WTC11 (cell line): ENCODE measurements at regions not wholly inside any gene's neighbourhood (a gene's known extent, or its start where the extent isn't known, plus 50 kb on each side); places are given as distances from the start of the nearest gene placed in this dataset.

Source experiments
- ATAC-seq: fragments of 200-7000 bp; cut with Tn5 transposase; 2 replicates; pipeline ENCODE4 v1.10.0; 2021; ENCODE audit warnings: mild to moderate bottlenecking, moderate library complexity
- CTCF ChIA-PET: fragments of 300-600 bp; sonication (Branson Sonifier 250); formaldehyde crosslinking; loops from one replicate; lab custom pipeline; 2021; ENCODE audit warnings: antibody characterized with exemption; lab: Charles Lee
- POLR2A ChIA-PET: fragments of 350-600 bp; sonication (Branson Sonifier 250); formaldehyde crosslinking; loops from one replicate; lab custom pipeline; 2021; ENCODE audit warnings: antibody characterized with exemption; lab: Charles Lee
- DNase-seq: peaks from one replicate; pipeline ENCODE4 v3.0.0; 2021; ENCODE audit warnings: low spot score
- H3K27ac Mint-ChIP-seq: 2 replicates; pipeline ENCODE4 v1.8.0; 2021; ENCODE audit warnings: mixed read lengths
- H3K27me3 Mint-ChIP-seq: 2 replicates; pipeline ENCODE4 v1.8.0; 2021; ENCODE audit warnings: low read depth, mild to moderate bottlenecking, moderate library complexity, mixed read lengths
- H3K36me3 Mint-ChIP-seq: 2 replicates; pipeline ENCODE4 v1.8.0; 2021; ENCODE audit warnings: mixed read lengths
- H3K4me1 Mint-ChIP-seq: 2 replicates; pipeline ENCODE4 v1.8.0; 2022; ENCODE audit warnings: mixed read lengths
- H3K4me3 Mint-ChIP-seq: 2 replicates; pipeline ENCODE4 v1.8.0; 2021; ENCODE audit warnings: mild to moderate bottlenecking, moderate library complexity, mixed read lengths
- H3K9me3 Mint-ChIP-seq: 2 replicates; pipeline ENCODE4 v1.8.0; 2021; ENCODE audit warnings: mixed read lengths
- E2F4 ChIP-seq: sonication (generic); formaldehyde crosslinking; IDR thresholded peaks from 2 replicates; pipeline ENCODE4 v1.8.1; 2022; ENCODE audit warnings: low read depth, mild to moderate bottlenecking, moderate library complexity, missing genetic modification reagents, borderline replicate concordance
- ELF4 ChIP-seq: sonication (generic); formaldehyde crosslinking; IDR thresholded peaks from 2 replicates; pipeline ENCODE4 v1.8.1; 2022; ENCODE audit warnings: low read depth, mild to moderate bottlenecking, moderate library complexity, missing genetic modification reagents
- ERG ChIP-seq: fragments of 250-450 bp; sonication (Bioruptor Pico); IDR thresholded peaks from 2 replicates; pipeline ENCODE4 v1.8.0; 2021; ENCODE audit warnings: mild to moderate bottlenecking
- ETV6 ChIP-seq: sonication (generic); formaldehyde crosslinking; IDR thresholded peaks from 2 replicates; pipeline ENCODE4 v1.8.1; 2022; ENCODE audit warnings: mild to moderate bottlenecking, missing genetic modification reagents
- FOXJ3 ChIP-seq: sonication (generic); formaldehyde crosslinking; IDR thresholded peaks from 2 replicates; pipeline ENCODE4 v1.9.0; 2021; ENCODE audit warnings: missing genetic modification reagents, mild to moderate bottlenecking, borderline replicate concordance
- GRHL2 ChIP-seq: fragments of 250-450 bp; sonication (Bioruptor Pico); IDR thresholded peaks from 2 replicates; pipeline ENCODE4 v1.8.0; 2022; ENCODE audit warnings: mild to moderate bottlenecking, moderate library complexity; ENCODE audit not compliant: insufficient replicate concordance, severe bottlenecking
- PRRX2 ChIP-seq: fragments of 250-450 bp; sonication (Bioruptor Pico); IDR thresholded peaks from 2 replicates; pipeline ENCODE4 v1.8.0; 2021; ENCODE audit warnings: mild to moderate bottlenecking
- RELA ChIP-seq: sonication (generic); formaldehyde crosslinking; IDR thresholded peaks from 2 replicates; pipeline ENCODE4 v1.8.1; 2022; ENCODE audit warnings: missing genetic modification reagents, mild to moderate bottlenecking, borderline replicate concordance
- RORB ChIP-seq: fragments of 250-450 bp; sonication (Bioruptor Pico); IDR thresholded peaks from 2 replicates; pipeline ENCODE4 v1.9.0; 2021; ENCODE audit warnings: mild to moderate bottlenecking
- SMAD3 ChIP-seq: sonication (generic); formaldehyde crosslinking; IDR thresholded peaks from 2 replicates; pipeline ENCODE4 v1.8.0; 2022; ENCODE audit warnings: missing genetic modification reagents, mild to moderate bottlenecking, borderline replicate concordance
- SOX15 ChIP-seq: fragments of 250-450 bp; sonication (Bioruptor Pico); IDR thresholded peaks from 2 replicates; pipeline ENCODE4 v1.9.0; 2021; ENCODE audit warnings: mild to moderate bottlenecking
- TEAD1 ChIP-seq: sonication (generic); formaldehyde crosslinking; IDR thresholded peaks from 2 replicates; pipeline ENCODE4 v1.8.0; 2022; ENCODE audit warnings: mild to moderate bottlenecking, missing genetic modification reagents
- ZBTB21 ChIP-seq: sonication (generic); formaldehyde crosslinking; IDR thresholded peaks from 2 replicates; pipeline ENCODE4 v1.8.1; 2023; ENCODE audit warnings: mild to moderate bottlenecking, missing genetic modification reagents, borderline replicate concordance
- ZNF219 ChIP-seq: sonication (generic); formaldehyde crosslinking; IDR thresholded peaks from 2 replicates; pipeline ENCODE4 v1.8.0; 2023; ENCODE audit warnings: missing genetic modification reagents, mild to moderate bottlenecking, borderline replicate concordance
- ZNF512 ChIP-seq: sonication (generic); formaldehyde crosslinking; IDR thresholded peaks from 2 replicates; pipeline ENCODE4 v1.8.1; 2022; ENCODE audit warnings: missing genetic modification reagents, borderline replicate concordance
- TF ChIP-seq, protein P1 (sequence below): fragments of 250-450 bp; sonication (Bioruptor Pico); IDR thresholded peaks from 2 replicates; pipeline ENCODE4 v1.9.0; 2021; ENCODE audit warnings: mild to moderate bottlenecking
- TF ChIP-seq, protein P2 (sequence below): sonication (generic); formaldehyde crosslinking; IDR thresholded peaks from 2 replicates; pipeline ENCODE4 v1.8.1; 2023; ENCODE audit warnings: mild to moderate bottlenecking, missing genetic modification reagents, moderate library complexity
- TF ChIP-seq, protein P3 (sequence below): sonication (generic); formaldehyde crosslinking; IDR thresholded peaks from 2 replicates; pipeline ENCODE4 v1.8.1; 2022; ENCODE audit warnings: mild to moderate bottlenecking, missing genetic modification reagents, moderate library complexity, borderline replicate concordance
- TF ChIP-seq, protein P4 (sequence below): fragments of 250-450 bp; sonication (Bioruptor Pico); IDR thresholded peaks from 2 replicates; pipeline ENCODE4 v1.9.0; 2021; ENCODE audit warnings: mild to moderate bottlenecking, borderline replicate concordance

GRCh38 chr2:217415316-217415715, 555.5 kb upstream of the TNP1 start:
- CTCF ChIA-PET = no interaction called here
- Mint-ChIP-seq H3K4me1 (no peaks in the 10 kb centered on the region), H3K27ac (no peak overlapping the region), H3K4me3 (no peak overlapping the region), H3K9me3 (no peaks in the 10 kb centered on the region), H3K36me3 (no peaks in the 10 kb centered on the region), H3K27me3 (no peaks in the 10 kb centered on the region)
- DNase-seq (no peak), ATAC-seq (no peak)
- POLR2A ChIA-PET = no interaction called here
- TF ChIP-seq TEAD1 (CRISPR knock-in tag) = no peak
- no peak for TF ChIP-seq SOX15
- TF ChIP-seq ERG (CRISPR knock-in tag) = no peak
- no peak for TF ChIP-seq ZNF512 (CRISPR knock-in tag)
- TF ChIP-seq SMAD3 (CRISPR knock-in tag) = no peak
- TF ChIP-seq ZNF219 (CRISPR knock-in tag) = no peak
- TF ChIP-seq PRRX2 (CRISPR knock-in tag) = no peak
- no peak for TF ChIP-seq ZBTB21 (CRISPR knock-in tag)
- TF ChIP-seq, protein P1, sequence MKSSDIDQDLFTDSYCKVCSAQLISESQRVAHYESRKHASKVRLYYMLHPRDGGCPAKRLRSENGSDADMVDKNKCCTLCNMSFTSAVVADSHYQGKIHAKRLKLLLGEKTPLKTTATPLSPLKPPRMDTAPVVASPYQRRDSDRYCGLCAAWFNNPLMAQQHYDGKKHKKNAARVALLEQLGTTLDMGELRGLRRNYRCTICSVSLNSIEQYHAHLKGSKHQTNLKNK = no peak
- TF ChIP-seq, protein P2, sequence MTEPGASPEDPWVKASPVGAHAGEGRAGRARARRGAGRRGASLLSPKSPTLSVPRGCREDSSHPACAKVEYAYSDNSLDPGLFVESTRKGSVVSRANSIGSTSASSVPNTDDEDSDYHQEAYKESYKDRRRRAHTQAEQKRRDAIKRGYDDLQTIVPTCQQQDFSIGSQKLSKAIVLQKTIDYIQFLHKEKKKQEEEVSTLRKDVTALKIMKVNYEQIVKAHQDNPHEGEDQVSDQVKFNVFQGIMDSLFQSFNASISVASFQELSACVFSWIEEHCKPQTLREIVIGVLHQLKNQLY (CRISPR knock-in tag) = no peak
- no peak for TF ChIP-seq FOXJ3
- TF ChIP-seq, protein P3, sequence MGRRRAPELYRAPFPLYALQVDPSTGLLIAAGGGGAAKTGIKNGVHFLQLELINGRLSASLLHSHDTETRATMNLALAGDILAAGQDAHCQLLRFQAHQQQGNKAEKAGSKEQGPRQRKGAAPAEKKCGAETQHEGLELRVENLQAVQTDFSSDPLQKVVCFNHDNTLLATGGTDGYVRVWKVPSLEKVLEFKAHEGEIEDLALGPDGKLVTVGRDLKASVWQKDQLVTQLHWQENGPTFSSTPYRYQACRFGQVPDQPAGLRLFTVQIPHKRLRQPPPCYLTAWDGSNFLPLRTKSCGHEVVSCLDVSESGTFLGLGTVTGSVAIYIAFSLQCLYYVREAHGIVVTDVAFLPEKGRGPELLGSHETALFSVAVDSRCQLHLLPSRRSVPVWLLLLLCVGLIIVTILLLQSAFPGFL (CRISPR knock-in tag) = no peak
- TF ChIP-seq, protein P4, sequence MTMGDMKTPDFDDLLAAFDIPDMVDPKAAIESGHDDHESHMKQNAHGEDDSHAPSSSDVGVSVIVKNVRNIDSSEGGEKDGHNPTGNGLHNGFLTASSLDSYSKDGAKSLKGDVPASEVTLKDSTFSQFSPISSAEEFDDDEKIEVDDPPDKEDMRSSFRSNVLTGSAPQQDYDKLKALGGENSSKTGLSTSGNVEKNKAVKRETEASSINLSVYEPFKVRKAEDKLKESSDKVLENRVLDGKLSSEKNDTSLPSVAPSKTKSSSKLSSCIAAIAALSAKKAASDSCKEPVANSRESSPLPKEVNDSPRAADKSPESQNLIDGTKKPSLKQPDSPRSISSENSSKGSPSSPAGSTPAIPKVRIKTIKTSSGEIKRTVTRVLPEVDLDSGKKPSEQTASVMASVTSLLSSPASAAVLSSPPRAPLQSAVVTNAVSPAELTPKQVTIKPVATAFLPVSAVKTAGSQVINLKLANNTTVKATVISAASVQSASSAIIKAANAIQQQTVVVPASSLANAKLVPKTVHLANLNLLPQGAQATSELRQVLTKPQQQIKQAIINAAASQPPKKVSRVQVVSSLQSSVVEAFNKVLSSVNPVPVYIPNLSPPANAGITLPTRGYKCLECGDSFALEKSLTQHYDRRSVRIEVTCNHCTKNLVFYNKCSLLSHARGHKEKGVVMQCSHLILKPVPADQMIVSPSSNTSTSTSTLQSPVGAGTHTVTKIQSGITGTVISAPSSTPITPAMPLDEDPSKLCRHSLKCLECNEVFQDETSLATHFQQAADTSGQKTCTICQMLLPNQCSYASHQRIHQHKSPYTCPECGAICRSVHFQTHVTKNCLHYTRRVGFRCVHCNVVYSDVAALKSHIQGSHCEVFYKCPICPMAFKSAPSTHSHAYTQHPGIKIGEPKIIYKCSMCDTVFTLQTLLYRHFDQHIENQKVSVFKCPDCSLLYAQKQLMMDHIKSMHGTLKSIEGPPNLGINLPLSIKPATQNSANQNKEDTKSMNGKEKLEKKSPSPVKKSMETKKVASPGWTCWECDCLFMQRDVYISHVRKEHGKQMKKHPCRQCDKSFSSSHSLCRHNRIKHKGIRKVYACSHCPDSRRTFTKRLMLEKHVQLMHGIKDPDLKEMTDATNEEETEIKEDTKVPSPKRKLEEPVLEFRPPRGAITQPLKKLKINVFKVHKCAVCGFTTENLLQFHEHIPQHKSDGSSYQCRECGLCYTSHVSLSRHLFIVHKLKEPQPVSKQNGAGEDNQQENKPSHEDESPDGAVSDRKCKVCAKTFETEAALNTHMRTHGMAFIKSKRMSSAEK = no peak
- TF ChIP-seq ETV6 = no peak
- no peak for TF ChIP-seq GRHL2 (CRISPR knock-in tag)
- TF ChIP-seq RELA (CRISPR knock-in tag) = no peak
- no peak for TF ChIP-seq ELF4 (CRISPR knock-in tag)

DNA sequence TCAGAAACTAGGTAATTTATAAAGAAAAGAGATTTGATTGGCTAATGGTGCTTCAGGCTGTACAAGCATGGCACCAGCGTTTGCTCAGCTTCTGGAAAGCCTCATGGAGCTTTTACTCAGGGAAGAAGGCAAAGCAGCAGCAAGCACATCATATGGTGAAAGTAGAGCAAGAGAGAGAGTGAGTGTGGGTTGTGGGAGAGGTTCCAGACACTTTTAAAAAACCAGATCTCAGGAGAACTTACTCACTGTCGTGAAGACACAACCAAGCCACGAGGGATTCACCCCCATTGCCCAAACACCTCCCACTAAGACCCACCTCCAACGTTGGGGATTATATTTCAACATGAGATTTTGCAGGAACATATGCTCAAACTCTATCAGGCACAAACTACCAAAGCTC, 554.6 kb upstream of the TNP1 start:
- no peaks in the 10 kb centered on the region for H3K27me3 Mint-ChIP-seq
- H3K9me3 Mint-ChIP-seq = no peaks in the 10 kb centered on the region
- no peaks in the 10 kb centered on the region for H3K4me1 Mint-ChIP-seq
- H3K4me3 Mint-ChIP-seq = no peak overlapping the region
- no peak overlapping the region for H3K27ac Mint-ChIP-seq
- no peak for TF ChIP-seq E2F4 (CRISPR knock-in tag)
- no peak for TF ChIP-seq RORB (CRISPR knock-in tag)
- no peak for TF ChIP-seq RELA (CRISPR knock-in tag)
- POLR2A ChIA-PET = no interaction called here
- CTCF ChIA-PET = no interaction called here
- ATAC-seq (no peak), DNase-seq (no peak)
- H3K36me3 Mint-ChIP-seq = no peaks in the 10 kb centered on the region
